Brain pericyte (primary cell): ENCODE measurements at regions not wholly inside any gene's neighbourhood (a gene's known extent, or its start where the extent isn't known, plus 50 kb on each side); places are given as distances from the start of the nearest gene placed in this dataset.
"Not testable (repeated sequence)": the region's sequence is repeated elsewhere in the genome, so short reads cannot be mapped to it uniquely, and the experiment has no call there.

Experiments
- DNase-seq: peaks from one replicate; pipeline ENCODE4 v3.0.0-alpha.2; 2012; ENCODE audit warnings: low read depth, low spot score

DNA sequence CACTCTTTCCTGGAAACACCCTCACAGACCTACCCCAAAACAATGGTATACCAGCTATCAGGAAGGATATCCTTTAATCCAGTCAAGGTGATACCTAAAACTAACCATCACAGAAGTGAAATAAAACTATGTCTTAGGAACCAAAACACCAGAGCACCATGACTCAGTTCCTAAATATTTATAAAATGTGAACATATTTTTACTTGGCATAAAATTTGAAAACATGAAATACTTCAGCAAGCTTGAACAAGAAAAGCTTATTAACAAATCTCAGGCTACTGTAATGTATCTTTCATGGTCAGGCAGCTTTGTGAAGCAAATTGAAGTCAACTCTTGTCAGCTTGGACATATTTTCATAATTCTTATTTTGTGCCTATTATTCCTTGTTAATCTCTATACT is 440.8 kb upstream of the CDH20 start:
- DNase-seq: no peak

DNA sequence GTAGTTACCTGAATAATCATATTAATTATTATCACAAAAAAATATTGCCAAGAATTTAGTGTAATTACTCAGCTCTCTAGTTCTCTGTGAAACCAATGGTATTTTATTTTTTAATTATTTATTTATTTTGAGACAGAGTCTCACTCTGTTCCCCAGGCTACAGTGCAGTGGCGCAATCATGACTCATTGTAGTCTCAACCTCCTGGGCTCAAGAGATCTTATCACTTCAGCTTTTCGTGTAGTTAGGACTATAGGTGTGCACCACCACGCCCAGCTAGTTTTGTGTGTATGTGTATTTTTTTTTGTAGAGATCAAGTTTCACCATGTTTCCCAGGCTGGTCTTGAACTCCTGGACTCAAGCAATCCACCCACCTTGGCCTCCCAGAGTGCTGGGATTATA is 440.4 kb upstream of the CDH20 start:
- DNase-seq: no peak

DNA sequence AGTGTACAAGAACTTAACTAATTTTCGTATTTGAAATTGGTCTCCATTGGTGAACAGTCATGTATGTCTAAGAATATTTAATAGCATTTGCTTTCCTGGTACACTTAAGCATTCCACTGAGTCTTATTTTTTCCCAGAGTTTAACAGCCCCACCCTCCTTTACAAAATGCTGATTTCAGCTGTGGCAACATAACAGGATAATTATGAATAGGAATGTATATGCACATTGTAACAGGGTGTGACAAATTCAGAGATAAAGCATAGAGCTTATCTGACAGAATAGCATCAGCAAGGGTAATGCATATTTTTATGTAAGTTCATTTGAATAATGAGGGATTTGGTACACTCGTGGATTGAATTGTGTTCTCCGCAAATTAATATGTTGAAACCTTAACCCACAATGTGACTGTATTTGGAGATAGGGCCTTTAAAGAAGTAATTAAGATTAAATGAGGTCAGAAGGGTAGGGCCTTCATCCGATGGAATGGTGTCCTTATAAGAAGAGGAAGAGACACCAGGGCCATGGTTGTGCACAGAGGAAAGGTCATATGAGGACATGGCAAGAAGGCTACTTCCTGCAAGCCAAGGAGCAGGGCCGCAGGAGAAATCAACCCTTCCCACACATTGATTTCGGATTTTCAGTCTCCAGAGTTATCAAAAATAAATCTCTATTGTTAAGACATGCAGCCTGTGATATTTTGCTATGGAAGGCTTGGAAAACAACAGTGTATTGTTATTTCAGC is 439.7 kb upstream of the CDH20 start:
- no peak for DNase-seq

DNA sequence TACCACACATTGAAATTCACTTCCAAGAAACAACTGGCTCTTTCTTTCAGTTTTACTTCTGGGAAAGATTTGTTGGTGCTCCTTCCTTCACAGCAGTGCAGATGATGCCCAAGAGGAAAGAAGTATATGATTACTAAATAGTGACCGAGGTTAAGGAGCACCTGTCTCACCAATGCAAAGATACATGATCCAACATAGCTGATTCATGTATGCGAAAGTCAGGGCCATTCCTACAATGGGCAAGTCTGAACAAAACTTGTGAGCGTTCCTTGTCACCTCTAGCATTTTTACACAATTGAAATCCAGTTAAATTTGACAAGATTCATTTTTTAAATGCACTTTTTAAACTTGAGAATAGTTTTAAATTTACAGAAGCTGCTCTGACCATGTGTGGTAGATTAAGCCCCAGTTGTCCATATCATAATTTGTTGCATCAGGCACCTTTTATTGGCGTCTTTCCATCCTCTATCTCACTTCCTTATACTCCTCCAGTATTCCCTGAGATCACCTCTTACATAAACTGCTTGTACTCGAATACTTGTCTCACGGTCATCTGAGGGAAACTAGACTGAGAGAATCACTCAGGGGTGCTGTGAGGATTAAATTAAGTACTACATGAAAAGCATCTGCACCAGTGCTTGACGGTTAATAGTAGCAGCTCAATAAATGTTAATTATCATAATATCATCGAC is 438.8 kb upstream of the CDH20 start:
- DNase-seq: no peak

DNA sequence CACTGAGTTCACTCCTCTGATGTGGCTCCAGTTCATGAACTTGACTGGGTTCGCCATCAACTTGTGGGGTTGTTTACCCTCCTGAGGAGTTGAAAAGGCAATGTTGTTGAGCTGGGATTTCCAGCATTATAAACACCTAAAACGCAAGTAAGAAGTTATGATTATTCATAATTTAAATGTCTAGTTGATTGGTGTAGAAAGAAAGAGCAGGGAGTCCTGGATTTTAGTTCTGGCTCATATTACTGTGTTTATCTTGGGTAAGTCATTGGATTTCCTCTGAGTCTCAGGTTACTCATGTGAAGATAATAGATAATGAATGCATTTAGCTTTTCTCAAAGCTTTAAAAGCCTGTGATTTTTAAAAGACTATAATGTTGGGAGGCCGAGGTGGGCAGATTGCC is 438.0 kb upstream of the CDH20 start:
- DNase-seq: no peak

DNA sequence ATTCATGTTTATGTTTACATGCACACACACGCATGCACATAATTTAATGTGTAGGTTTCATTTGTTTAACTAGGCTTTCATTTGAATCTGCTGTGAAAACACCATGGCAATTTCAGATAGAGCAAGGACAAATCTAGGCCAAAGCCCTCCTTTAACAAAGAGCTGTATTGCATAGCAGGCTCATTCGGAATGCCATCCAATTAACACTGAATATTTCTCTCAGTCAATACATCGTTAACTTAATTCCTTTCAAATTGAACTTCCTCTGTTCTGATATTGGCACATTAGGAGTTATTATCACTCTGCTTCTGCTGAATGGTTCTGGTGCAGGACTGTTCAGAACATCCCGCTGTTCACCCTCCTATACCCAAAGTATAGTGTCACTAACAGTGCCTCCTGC is 435.1 kb upstream of the CDH20 start:
- DNase-seq: no peak

DNA sequence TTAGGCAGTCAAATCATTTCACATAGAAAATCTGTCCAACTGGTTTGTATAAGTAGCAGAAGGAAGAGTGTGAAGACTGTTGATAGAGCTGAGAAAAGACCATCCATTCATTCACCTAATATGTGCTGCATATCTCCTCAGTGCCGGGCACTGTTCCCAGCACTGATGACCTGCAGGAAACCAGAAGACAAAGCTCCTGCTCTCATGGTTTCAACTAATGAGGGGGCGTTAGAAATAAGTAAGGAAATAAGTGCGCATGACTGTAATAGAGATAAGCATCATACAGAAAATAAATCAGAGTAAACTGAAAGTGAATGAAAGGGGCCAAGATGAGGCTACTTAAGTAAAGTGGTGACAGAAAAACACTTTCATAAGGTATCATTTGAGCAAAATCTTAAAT is 427.5 kb upstream of the CDH20 start:
- no peak for DNase-seq

DNA sequence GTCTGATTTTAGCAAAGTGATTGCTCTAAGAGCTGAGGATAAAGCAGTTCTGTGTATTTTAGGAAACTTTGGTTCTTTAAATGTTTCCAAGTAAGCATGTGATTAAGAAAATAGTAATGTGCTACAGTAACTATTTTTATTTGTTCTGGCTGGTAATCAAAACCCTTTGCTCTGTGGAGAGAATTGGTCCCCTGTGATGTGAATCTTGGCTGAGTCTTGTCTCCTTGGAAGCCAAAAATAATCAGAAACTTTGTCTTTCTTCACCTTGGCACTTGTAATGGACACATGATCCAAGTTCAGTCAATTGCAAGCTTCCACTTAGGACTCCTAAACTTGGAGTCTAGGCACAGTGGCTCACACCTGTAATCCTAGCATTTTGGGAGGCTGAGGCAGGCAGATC is 422.7 kb upstream of the CDH20 start:
- peak; percentile 41 for DNase-seq

DNA sequence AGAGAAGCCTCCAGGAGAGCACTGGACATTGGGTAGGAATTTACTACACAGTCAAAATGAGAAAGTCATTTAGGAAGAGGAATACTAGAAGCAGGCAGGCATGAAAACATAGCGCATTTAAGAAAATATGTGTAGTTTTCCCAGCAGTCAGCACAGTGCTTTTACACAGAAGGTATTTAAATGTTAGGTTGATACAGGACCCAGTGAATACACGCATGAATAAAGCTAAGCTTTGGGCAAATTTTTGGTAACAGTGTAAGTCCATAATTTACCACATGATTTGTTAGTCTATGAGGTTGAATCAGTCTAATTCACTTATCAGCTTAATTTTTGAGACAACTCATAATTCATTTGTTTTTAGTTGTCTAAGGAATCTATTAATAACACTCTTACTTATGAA is 421.7 kb upstream of the CDH20 start:
- DNase-seq: no peak

DNA sequence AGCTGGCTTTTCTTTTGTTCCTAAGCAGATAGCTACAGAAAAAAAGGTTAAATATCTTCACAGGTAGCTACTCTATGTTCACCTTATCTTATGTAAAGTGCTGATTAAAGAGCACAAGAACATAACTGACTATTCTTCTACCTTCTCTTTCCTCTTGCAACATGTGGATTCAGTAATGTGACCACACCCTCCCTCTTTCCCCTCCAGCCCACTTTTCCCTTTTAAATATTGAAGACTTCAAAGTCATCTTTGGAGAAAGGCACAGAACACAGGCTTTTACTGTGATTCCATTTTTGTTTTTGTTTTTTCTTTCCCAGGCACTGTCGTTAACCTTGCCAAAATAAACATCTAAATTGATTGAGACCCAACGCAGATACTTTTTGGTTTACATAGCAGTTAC is 418.1 kb upstream of the CDH20 start:
- DNase-seq: no peak

DNA sequence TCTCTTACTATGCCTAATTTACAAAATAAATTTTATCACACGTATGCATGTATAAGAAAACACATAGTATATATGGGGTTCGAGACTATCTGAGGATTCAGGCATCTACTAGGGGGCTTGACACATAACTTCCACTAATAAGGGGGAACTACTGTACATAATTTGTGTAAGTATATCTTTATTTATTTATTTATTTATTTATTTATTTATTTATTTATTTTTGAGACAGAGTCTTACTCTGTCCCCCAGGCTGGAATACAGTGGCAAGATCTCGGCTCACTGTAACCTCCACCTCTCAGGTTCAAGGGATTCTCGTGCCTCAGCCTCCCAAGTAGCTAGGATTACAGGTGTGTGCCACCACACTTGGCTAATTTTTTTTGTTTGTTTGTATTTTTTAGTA is 414.4 kb upstream of the CDH20 start:
- not testable (repeated sequence) for DNase-seq

DNA sequence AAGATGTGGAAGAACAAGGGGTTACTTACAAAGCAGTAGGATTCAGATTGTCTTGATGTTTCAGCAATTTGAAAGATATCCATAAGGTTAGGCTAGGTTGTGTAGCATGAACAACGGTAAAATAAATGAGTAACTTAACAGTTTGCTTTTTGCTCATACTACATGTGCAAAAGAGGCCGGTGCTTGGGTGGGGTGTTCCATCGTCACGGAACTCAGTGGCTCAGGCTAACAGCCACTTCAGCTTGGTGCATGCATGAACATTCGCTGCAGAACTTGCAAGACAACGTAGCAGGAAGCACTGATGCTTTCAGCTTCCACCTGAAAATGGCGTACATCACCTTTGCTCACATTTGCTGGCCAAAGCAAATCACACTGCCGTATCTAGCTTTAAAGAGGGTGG is 407.3 kb upstream of the CDH20 start:
- DNase-seq: no peak

DNA sequence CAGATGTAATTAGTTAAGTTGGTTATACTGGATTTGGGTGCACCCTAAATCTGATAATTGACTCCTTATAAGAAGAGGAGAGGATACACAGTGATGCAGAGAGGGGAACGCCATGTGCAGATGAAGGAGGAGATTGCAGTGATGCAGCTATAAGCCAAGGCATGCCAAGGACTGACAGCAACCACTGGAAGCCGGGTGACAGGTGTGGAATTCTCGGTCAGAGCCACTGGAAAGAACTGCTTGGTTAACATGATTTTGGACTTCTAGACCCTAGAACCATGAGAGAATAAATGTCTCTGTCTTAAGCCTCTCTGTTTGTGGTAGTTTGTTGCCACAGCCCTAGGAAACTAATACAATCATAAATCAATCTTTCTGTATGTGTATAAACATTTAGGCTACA is 403.3 kb upstream of the CDH20 start:
- no peak for DNase-seq

DNA sequence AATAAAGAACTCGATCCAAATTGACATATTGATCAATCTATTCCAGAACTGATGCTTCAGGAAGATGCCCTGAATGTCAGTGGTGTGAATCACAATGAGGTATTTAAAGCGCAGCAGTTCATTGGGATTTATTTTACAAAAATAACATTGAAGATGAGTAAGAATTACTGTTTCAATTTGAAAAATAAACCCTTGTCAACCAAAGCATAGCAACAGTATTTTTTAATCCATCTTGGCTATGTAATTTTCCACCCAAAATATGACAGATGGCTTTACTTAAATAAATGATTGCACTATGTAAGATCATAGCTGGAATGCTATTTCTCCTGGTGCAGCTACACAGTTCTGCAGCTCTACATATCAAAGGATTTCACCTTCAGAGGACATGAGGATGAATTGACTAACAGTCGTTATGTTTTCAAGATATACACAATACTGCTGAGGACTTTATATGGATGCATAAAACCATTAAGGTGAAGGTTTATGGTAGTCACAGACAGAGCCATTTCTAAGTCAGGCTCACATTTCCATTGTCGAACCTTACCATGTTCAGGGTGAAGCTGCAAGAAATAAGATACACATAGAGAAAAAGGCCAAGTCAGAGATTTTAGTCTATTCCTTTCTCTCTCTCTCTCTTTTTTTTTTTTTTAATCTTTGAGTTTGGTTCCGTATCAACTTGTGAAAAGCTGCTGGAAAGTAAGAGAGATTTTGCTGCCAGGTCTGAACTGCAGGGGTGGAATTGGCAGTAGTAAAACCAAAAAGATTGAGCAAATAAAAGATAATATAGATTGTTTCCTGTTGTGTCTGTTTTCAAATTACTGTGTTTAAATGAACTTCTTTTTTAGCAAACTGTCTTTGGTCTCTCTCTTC is 398.0 kb upstream of the CDH20 start:
- DNase-seq: peak; percentile 20

DNA sequence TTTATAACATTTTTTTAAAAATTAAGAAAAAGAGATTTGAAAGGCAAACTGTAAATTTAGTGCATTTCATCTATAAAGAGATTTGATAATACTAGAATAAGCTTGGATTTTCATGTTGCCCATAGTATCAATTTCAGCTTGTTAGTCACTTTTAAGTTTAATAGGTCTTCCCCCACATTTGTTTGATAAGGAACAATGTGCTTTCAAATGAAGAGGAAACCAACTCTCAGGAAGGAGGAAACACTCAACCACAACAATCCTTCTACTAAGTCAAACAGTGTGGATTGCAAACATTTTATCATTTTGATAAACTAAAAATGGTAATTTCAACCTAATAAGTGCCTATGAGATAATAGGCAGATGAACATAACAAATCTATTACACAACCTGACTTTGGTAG is 397.1 kb upstream of the CDH20 start:
- DNase-seq: no peak

DNA sequence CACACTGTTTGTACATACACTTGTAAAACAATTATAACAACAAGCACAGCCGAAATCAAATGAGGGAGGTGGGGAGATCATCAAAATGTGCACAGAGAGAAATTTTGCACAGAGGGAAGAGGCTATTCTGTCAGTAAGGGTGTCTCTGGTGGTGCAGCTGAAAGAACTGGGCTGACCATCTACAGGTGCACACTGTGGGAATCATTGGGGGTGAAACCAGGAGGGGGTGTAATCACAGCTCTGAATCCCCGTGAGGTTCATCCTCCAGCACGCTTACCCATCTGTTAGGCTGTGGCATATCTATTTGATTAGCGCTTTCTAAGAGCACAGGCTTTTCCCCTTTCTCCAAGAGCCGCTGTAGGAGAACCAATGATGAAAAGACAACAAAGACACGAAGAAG is 389.9 kb upstream of the CDH20 start:
- DNase-seq: no peak

DNA sequence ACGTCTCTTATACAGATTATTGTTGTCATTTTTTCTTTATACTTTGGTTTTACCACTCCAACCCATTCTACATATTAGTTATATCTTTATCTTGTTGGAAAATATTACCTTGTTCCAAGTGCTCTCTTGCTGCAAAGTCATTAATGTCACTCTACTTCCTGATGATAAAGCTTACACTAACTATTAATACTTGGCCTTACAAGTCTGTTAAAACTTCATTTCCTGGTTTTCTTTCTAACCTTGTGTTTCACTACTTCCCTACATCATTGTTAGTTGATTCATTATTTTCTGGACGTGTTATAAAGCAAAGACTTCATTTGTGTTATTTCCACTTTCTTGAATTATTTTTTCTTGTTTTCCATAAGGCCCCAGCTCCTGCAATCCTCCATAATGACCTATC is 382.6 kb upstream of the CDH20 start:
- no peak for DNase-seq

DNA sequence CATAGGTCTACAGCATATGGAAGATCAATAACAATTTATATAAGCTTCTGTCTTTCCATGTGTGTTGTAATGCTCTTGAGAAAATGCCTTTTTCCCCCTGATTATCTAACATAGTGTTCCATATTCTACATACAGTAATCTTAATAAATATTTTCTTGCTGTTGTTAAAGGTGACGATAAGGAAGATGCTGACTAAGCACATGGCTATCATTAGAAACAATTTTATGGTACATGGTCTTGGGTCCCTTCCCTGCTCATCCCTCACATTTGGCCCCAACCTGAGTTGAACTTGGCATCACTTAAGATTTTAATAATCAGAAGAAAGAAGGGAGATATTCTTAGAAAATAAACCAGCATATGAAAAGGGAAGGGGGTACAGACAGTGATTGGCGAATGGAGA is 382.1 kb upstream of the CDH20 start:
- no peak for DNase-seq

DNA sequence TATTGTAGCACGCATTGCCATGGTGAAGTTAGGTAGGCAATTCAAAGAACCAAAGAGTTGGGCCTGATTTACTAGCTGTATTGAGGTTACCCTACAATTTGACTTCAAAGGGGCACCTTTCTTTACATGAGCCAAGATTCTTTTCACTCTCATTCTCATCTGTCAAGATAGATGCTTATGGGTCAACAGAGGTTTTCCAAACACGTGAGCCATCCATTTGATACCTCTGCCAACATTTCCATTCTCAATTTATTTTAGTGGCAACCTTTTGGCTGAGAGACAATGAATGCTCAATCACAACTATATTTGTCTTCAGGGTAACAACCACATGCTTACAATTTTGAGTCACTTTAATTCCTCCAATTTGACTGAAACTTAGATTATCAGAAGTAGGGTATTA is 370.6 kb upstream of the CDH20 start:
- no peak for DNase-seq

DNA sequence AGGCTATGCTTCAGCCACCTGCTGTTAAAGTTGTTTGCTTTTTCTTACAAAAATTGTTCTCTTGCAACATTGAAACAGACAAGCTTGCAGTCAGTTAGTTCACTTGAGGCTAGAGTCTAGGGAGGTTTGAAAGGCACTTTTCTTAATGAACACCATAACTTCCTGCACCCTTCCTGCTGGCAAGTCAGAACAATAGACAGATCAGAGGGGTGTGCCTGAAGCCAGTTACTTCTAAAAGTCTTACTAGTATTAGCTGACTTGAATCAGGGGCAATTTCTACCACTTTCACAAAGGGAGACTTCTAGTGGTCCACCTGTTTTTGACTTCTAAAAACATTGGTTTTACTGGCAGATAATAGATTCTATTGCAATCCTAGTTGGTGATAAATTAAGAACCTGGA is 367.4 kb upstream of the CDH20 start:
- peak; percentile 60 for DNase-seq

DNA sequence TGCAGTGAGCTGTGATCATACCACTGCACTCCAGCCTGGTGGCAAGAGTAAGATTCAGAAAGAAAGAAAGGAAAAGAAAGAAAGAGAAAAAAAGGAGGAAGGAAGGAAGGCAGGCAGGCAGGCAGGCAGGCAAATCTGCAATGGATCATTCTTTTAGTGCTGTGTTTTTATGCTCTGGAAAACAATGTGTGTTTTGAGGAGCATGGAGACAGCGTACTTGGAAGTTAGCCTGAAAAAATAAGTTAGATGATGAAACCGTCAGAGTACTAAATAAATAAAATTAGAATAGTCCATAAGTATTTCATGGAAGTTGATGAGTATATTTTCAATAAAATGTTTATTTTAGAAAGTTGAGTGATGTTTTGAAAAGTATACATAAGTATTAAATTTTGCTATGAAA is 366.4 kb upstream of the CDH20 start:
- peak; percentile 42 for DNase-seq

DNA sequence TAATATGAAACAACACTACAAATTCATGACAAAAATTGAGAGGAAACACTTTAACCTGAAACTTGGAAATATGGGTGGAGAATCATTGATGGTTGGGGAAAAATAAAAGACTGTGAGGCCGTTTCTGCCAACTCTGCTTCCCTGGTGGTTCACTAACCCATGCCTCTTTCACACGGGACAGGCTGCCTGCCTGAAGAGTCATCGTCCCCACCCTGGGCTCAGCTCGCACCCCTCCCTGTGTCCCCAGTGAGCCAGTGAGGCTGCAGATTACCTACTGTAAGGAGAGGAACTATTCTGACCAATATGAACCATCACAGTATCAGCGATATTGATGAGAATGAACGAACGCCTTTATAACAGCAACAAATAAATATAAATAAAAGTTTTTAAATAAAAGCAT is 357.8 kb upstream of the CDH20 start:
- no peak for DNase-seq

DNA sequence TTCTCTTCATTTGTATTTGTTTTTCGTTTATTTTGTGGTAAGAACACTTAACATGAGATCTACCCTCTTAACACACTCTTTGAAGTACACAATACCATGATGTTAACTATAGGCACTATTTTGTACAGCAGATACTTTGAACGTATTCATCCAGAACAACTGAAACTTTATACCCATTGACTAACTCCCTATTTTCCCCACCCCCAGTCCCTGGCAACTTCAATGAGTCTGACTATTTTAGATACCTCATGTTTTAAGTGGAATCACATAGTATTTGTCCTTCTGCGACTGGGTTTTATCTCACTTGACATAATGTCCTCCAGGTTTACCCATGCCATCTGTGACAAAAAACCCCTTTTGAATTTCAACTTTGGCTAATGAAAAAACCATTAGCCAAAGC is 356.3 kb upstream of the CDH20 start:
- no peak for DNase-seq
